ENCODE measurements at regions not wholly inside any gene's neighbourhood (a gene's known extent, or its start where the extent isn't known, plus 50 kb on each side); places are given as distances from the start of the nearest gene placed in this dataset.

DNA sequence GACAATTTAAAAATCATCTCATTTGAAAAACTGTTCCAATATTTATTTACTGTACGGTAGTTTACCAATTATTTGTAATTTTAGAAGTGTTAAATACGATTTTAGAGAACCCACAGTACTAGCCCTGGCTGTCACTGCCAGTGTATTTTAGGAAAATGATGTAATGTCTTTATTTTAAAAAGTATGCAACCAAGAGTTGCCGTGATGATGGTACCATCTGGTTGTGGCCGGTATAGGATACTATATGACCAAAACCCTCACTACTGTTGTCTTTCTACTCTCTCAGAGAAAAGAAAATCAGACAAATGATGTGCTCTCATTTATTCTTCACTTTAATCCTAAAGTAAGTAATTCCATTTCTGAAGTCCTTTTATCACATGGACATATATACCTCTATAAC, 395.0 kb downstream of the FOXG1 start:
- TF ChIP-seq, protein P1, sequence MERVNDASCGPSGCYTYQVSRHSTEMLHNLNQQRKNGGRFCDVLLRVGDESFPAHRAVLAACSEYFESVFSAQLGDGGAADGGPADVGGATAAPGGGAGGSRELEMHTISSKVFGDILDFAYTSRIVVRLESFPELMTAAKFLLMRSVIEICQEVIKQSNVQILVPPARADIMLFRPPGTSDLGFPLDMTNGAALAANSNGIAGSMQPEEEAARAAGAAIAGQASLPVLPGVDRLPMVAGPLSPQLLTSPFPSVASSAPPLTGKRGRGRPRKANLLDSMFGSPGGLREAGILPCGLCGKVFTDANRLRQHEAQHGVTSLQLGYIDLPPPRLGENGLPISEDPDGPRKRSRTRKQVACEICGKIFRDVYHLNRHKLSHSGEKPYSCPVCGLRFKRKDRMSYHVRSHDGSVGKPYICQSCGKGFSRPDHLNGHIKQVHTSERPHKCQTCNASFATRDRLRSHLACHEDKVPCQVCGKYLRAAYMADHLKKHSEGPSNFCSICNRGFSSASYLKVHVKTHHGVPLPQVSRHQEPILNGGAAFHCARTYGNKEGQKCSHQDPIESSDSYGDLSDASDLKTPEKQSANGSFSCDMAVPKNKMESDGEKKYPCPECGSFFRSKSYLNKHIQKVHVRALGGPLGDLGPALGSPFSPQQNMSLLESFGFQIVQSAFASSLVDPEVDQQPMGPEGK (CRISPR knock-in tag; IDR thresholded peaks at IDR 0.05; ENCODE audit: borderline replicate concordance): no peak
- TF ChIP-seq PPARA (CRISPR knock-in tag; IDR thresholded peaks at IDR 0.05; ENCODE audit: borderline replicate concordance): no peak
- no peak for TF ChIP-seq RARB (CRISPR knock-in tag; IDR thresholded peaks at IDR 0.05)
